DOHH2 (cell line): ENCODE measurements at regions not wholly inside any gene's neighbourhood (a gene's known extent, or its start where the extent isn't known, plus 50 kb on each side); places are given as distances from the start of the nearest gene placed in this dataset.

ENCODE experiments used
- H3F3A ChIP-seq: fragments of 200-600 bp; sonication (generic), shearing (Covaris generic); 2 replicates; pipeline ENCODE4 v1.6.0; 2016; ENCODE audit warnings: antibody characterized with exemption, mild to moderate bottlenecking; ENCODE audit not compliant: control insufficient read depth, insufficient read depth
- H3K27ac ChIP-seq: fragments of 200-600 bp; sonication (generic); 2 replicates; pipeline ENCODE4 v1.5.1; 2014; ENCODE audit warnings: low read depth, mild to moderate bottlenecking, low read length, moderate library complexity
- H3K27me3 ChIP-seq: fragments of 200-600 bp; sonication (generic); 2 replicates; pipeline ENCODE4 v1.6.1; 2014; ENCODE audit warnings: mild to moderate bottlenecking, low read length, mixed read lengths; ENCODE audit not compliant: control insufficient read depth
- H3K36me3 ChIP-seq: fragments of 200-600 bp; sonication (generic); 2 replicates; pipeline ENCODE4 v1.6.1; 2014; ENCODE audit warnings: mild to moderate bottlenecking, low read length, moderate library complexity, mixed read lengths; ENCODE audit not compliant: control insufficient read depth
- H3K4me1 ChIP-seq: fragments of 200-600 bp; sonication (generic); 2 replicates; pipeline ENCODE4 v1.6.1; 2014; ENCODE audit warnings: mild to moderate bottlenecking, low read length, mixed read lengths; ENCODE audit not compliant: control insufficient read depth
- H3K4me2 ChIP-seq: fragments of 200-600 bp; sonication (generic); 2 replicates; pipeline ENCODE4 v1.6.0; 2014; ENCODE audit warnings: mild to moderate bottlenecking, low read length, moderate library complexity
- H3K4me3 ChIP-seq: fragments of 200-600 bp; sonication (generic); 2 replicates; pipeline ENCODE4 v1.5.1; 2014; ENCODE audit warnings: mild to moderate bottlenecking, low read length, mixed read lengths
- H3K79me2 ChIP-seq: fragments of 200-600 bp; sonication (generic); 2 replicates; pipeline ENCODE4 v1.6.1; 2014; ENCODE audit warnings: mild to moderate bottlenecking, low read length, mixed read lengths; ENCODE audit not compliant: control insufficient read depth
- H3K9me2 ChIP-seq: fragments of 200-600 bp; sonication (generic); replicated peaks from 2 replicates; pipeline ENCODE4 v1.6.1; 2014; ENCODE audit warnings: mild to moderate bottlenecking, low read length, mixed read lengths; ENCODE audit not compliant: control insufficient read depth
- H3K9me3 ChIP-seq: fragments of 200-600 bp; sonication (generic); 2 replicates; pipeline ENCODE4 v1.6.1; 2014; ENCODE audit warnings: antibody characterized with exemption, low read length, mixed read lengths; ENCODE audit not compliant: control insufficient read depth, insufficient read depth
- H4K20me1 ChIP-seq: fragments of 200-600 bp; sonication (generic); 2 replicates; pipeline ENCODE4 v1.6.0; 2014; ENCODE audit warnings: low read depth, mild to moderate bottlenecking, antibody characterized with exemption, low read length, moderate library complexity; ENCODE audit not compliant: control insufficient read depth, insufficient read depth
- CTCF ChIP-seq: fragments of 200-600 bp; sonication (generic); IDR thresholded peaks from one replicate; pipeline ENCODE4 v1.5.1; 2014; ENCODE audit warnings: antibody characterized with exemption, mild to moderate bottlenecking, low read depth, low read length; ENCODE audit not compliant: poor library complexity, severe bottlenecking
- EZH2phosphoT487 ChIP-seq: fragments of 200-600 bp; sonication (generic); IDR thresholded peaks from 2 replicates; pipeline ENCODE4 v1.6.1; 2017; ENCODE audit warnings: borderline replicate concordance, mild to moderate bottlenecking, antibody characterized with exemption, low read length, moderate library complexity, mixed read lengths

- H3K79me2 ChIP-seq = no peaks in the 10 kb centered on the region
- no peaks in the 10 kb centered on the region for H3K36me3 ChIP-seq
- no peaks in the 10 kb centered on the region for H3K4me1 ChIP-seq
- no peak overlapping the region for H3K27ac ChIP-seq
- no peak overlapping the region for H3K4me3 ChIP-seq
- no peaks in the 10 kb centered on the region for H3K9me3 ChIP-seq
- TF ChIP-seq EZH2phosphoT487 (no peak), CTCF (no peak)
- H3K4me2 ChIP-seq = no peak overlapping the region
- H4K20me1 ChIP-seq = no peaks in the 10 kb centered on the region
- no peaks in the 10 kb centered on the region for H3K27me3 ChIP-seq
- H3F3A ChIP-seq = no peaks in the 10 kb centered on the region
- H3K9me2 ChIP-seq = no peaks in the 10 kb centered on the region
Measured at GRCh38 chr7:113633073-113633472, 285.7 kb downstream of the PPP1R3A start.

GRCh38 chr7:113628948-113629847 lies 289.6 kb downstream of the PPP1R3A start:
- H3F3A ChIP-seq = no peaks in the 10 kb centered on the region
- H4K20me1 ChIP-seq = no peaks in the 10 kb centered on the region
- no peak overlapping the region for H3K27ac ChIP-seq
- H3K27me3 ChIP-seq = no peaks in the 10 kb centered on the region
- no peaks in the 10 kb centered on the region for H3K9me2 ChIP-seq
- H3K9me3 ChIP-seq = no peaks in the 10 kb centered on the region
- H3K4me3 ChIP-seq = no peak overlapping the region
- TF ChIP-seq CTCF (no peak), EZH2phosphoT487 (no peak)
- no peaks in the 10 kb centered on the region for H3K36me3 ChIP-seq
- no peak overlapping the region for H3K4me2 ChIP-seq
- no peaks in the 10 kb centered on the region for H3K79me2 ChIP-seq
- no peaks in the 10 kb centered on the region for H3K4me1 ChIP-seq

- no peaks in the 10 kb centered on the region for H4K20me1 ChIP-seq
Measured at GRCh38 chr7:113625494-113626102, 293.2 kb downstream of the PPP1R3A start.

More at GRCh38 chr7:113625494-113626102, 293.2 kb downstream of the PPP1R3A start:
- Histone ChIP-seq H3K4me3 (no peak overlapping the region), H3K4me1 (no peaks in the 10 kb centered on the region), H3K4me2 (no peak overlapping the region), H3K36me3 (no peaks in the 10 kb centered on the region), H3K9me3 (0 out of 2 replicates have a peak, but pooled peaks cover 3% of the 10 kb centered on the region), H3K79me2 (no peaks in the 10 kb centered on the region), H3K27ac (no peak overlapping the region), H3K9me2 (no peaks in the 10 kb centered on the region), H3K27me3 (no peaks in the 10 kb centered on the region), H3F3A (no peaks in the 10 kb centered on the region)
- TF ChIP-seq CTCF = no peak
